GM12891 (cell line): ENCODE measurements at regions not wholly inside any gene's neighbourhood (a gene's known extent, or its start where the extent isn't known, plus 50 kb on each side); places are given as distances from the start of the nearest gene placed in this dataset.

Experiments
- POLR2A ChIP-seq: IDR thresholded peaks from 2 replicates; pipeline ENCODE4 v1.6.1; 2011; ENCODE audit warnings: low read depth, low read length, control low read depth
- POLR2AphosphoS5 ChIP-seq: IDR thresholded peaks from 2 replicates; pipeline ENCODE4 v1.6.1; 2011; ENCODE audit warnings: low read depth, low read length, control low read depth
- SPI1 ChIP-seq: IDR thresholded peaks from 2 replicates; pipeline ENCODE4 v1.6.1; 2011; ENCODE audit warnings: low read depth, low read length, control low read depth

DNA sequence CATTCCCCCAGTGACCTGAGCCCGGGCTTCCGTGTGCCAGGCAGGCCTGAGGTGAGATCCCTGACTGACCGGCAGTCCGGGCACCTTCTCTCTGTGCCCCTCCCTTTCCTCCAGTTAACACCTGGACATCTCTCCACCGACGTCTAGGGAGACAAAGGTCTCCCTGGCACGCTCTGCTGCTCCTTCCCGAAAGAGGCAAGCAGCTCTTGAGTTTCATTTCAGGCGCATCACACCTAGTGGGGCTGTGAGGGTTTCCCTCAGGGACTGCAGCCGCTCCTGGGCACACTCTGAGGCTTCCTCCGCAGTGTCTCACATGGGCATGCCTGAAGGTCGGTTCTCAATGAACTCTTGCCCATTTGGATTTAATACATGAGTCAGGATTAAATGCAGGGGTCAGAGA, 322.7 kb downstream of the CTTN start:
- no peak for TF ChIP-seq POLR2A
- no peak for TF ChIP-seq POLR2AphosphoS5
- no peak for TF ChIP-seq SPI1
